SK-N-SH (cell line): ENCODE measurements at regions not wholly inside any gene's neighbourhood (a gene's known extent, or its start where the extent isn't known, plus 50 kb on each side); places are given as distances from the start of the nearest gene placed in this dataset.

Experiments used
- CTCF ChIA-PET: fragments of 300-600, 350-600 bp; formaldehyde crosslinking; extraction: SDS; loops from one replicate; lab custom pipeline; 2021; lab: Yijun Ruan, JAX
- POLR2A ChIA-PET: fragments of 350-600 bp; sonication (Branson Sonifier 250); formaldehyde crosslinking; extraction: SDS; loops from one replicate; lab custom pipeline; 2020; ENCODE audit warnings: antibody characterized with exemption, inconsistent platforms; lab: Yijun Ruan, JAX
- DNase-seq: peaks from one replicate; pipeline ENCODE4 v3.0.0; 2012
- H2AFZ ChIP-seq: fragments of 200-600 bp; sonication (generic); 2 replicates; pipeline ENCODE4 v1.8.1; 2016; ENCODE audit warnings: antibody characterized with exemption, mild to moderate bottlenecking, low read depth
- H3F3A ChIP-seq: fragments of 200-600 bp; sonication (generic); replicated peaks from 2 replicates; pipeline ENCODE3; 2016; ENCODE audit warnings: antibody characterized with exemption, mild to moderate bottlenecking; ENCODE audit not compliant: insufficient read depth
- H3K27ac ChIP-seq, 2 experiments: fragments of 200-500 bp in 1 of 2; fragments of 200-600 bp in 1 of 2; sonication (Bioruptor generic) in 1 of 2; sonication (generic), shearing (Covaris generic) in 1 of 2; 2 replicates each; pipeline versions ENCODE4 v1.5.1 to v1.6.1; 2014 to 2016; ENCODE audit warnings: low read depth in 2 of 2, inconsistent platforms in 1 of 2, low read length in 1 of 2, mild to moderate bottlenecking in 1 of 2, mixed read lengths in 1 of 2
- H3K27me3 ChIP-seq: fragments of 200-600 bp; sonication (generic), shearing (Covaris generic); 2 replicates; pipeline ENCODE4 v1.6.1; 2016; ENCODE audit warnings: mixed run types; ENCODE audit not compliant: insufficient read depth
- H3K36me3 ChIP-seq, 2 experiments: fragments of 200-500 bp in 1 of 2; fragments of 200-600 bp in 1 of 2; sonication (Bioruptor generic) in 1 of 2; sonication (generic) in 1 of 2; replicated peaks in 1 of 2; 2 replicates each; pipeline versions ENCODE3 to v1.5.1; 2014 to 2016; ENCODE audit warnings: low read length in 1 of 2, mild to moderate bottlenecking in 1 of 2; ENCODE audit not compliant: insufficient read depth in 2 of 2, control insufficient read depth in 1 of 2
- H3K4me1 ChIP-seq, 2 experiments: fragments of 200-500 bp in 1 of 2; fragments of 200-600 bp in 1 of 2; sonication (Bioruptor generic) in 1 of 2; sonication (generic), shearing (Covaris generic) in 1 of 2; 2 replicates each; pipeline versions ENCODE4 v1.5.1 to v1.6.1; 2014 to 2016; ENCODE audit warnings: low read depth in 1 of 2, low read length in 1 of 2, mixed run types in 1 of 2; ENCODE audit not compliant: insufficient read depth in 2 of 2, control insufficient read depth in 1 of 2
- H3K4me2 ChIP-seq: fragments of 200-600 bp; sonication (generic), shearing (Covaris generic); 2 replicates; pipeline ENCODE4 v1.6.1; 2017; ENCODE audit warnings: mixed run types
- H3K4me3 ChIP-seq, 2 experiments: fragments of 200-500 bp in 1 of 2; fragments of 200-600 bp in 1 of 2; sonication (Bioruptor generic) in 1 of 2; sonication (generic), shearing (Covaris generic) in 1 of 2; 2 replicates each; pipeline versions ENCODE4 v1.5.1 to v1.8.1; 2014 to 2016; ENCODE audit warnings: low read depth in 2 of 2, inconsistent platforms in 1 of 2, low read length in 1 of 2, mild to moderate bottlenecking in 1 of 2, mixed read lengths in 1 of 2, moderate library complexity in 1 of 2
- H3K79me2 ChIP-seq: fragments of 200-600 bp; sonication (generic); 2 replicates; pipeline ENCODE4 v1.8.1; 2017; ENCODE audit warnings: mild to moderate bottlenecking; ENCODE audit not compliant: insufficient read depth
- H3K9ac ChIP-seq: fragments of 200-600 bp; sonication (generic); 2 replicates; pipeline ENCODE4 v1.6.1; 2017; ENCODE audit warnings: mixed run types
- H3K9me2 ChIP-seq: fragments of 200-600 bp; sonication (generic); 2 replicates; pipeline ENCODE4 v1.6.1; 2017; ENCODE audit warnings: mixed run types
- H3K9me3 ChIP-seq: fragments of 200-600 bp; sonication (generic); 2 replicates; pipeline ENCODE4 v1.6.1; 2017; ENCODE audit warnings: mixed run types, mild to moderate bottlenecking, moderate library complexity
- H4K20me1 ChIP-seq: fragments of 200-600 bp; sonication (generic); 2 replicates; pipeline ENCODE4 v1.6.1; 2017; ENCODE audit warnings: mild to moderate bottlenecking, mixed run types; ENCODE audit not compliant: insufficient read depth
- CHD2 ChIP-seq: fragments of 150-350 bp; IDR thresholded peaks from 2 replicates; pipeline ENCODE4 v1.6.1; 2018; ENCODE audit warnings: low read length; ENCODE audit not compliant: partially characterized antibody
- ELF1 ChIP-seq: IDR thresholded peaks from 2 replicates; pipeline ENCODE4 v1.4.0; 2012
- FOXJ3 ChIP-seq: sonication (generic); formaldehyde crosslinking; IDR thresholded peaks from 2 replicates; pipeline ENCODE4 v1.5.1; 2020; ENCODE audit warnings: mild to moderate bottlenecking, missing genetic modification reagents
- FOXM1 ChIP-seq: IDR thresholded peaks from 2 replicates; pipeline ENCODE4 v1.4.0; 2012; ENCODE audit warnings: low read depth, mild to moderate bottlenecking
- GATA2 ChIP-seq: sonication (generic); formaldehyde crosslinking; IDR thresholded peaks from 2 replicates; pipeline ENCODE4 v1.5.0; 2020; ENCODE audit warnings: mild to moderate bottlenecking, missing genetic modification reagents
- IRF3 ChIP-seq: fragments of 150-350 bp; IDR thresholded peaks from 2 replicates; pipeline ENCODE4 v1.6.1; 2016; ENCODE audit warnings: mild to moderate bottlenecking, low read depth, low read length
- MAX ChIP-seq: IDR thresholded peaks from 2 replicates; pipeline ENCODE4 v1.4.0; 2012; ENCODE audit warnings: low read depth
- MXI1 ChIP-seq: IDR thresholded peaks from 2 replicates; pipeline ENCODE4 v1.6.1; 2012; ENCODE audit warnings: mild to moderate bottlenecking, low read depth, low read length, improper control_type of control experiment
- POLR2AphosphoS5 ChIP-seq: IDR thresholded peaks from 2 replicates; pipeline ENCODE4 v1.6.1; 2012; ENCODE audit warnings: low read depth, low read length
- RCOR1 ChIP-seq: fragments of 150-350 bp; IDR thresholded peaks from 2 replicates; pipeline ENCODE4 v1.6.1; 2017; ENCODE audit warnings: antibody characterized with exemption, low read length
- RXRA ChIP-seq: IDR thresholded peaks from 2 replicates; pipeline ENCODE4 v1.4.0; 2012; ENCODE audit warnings: low read depth, mild to moderate bottlenecking, borderline replicate concordance
- SIN3A ChIP-seq: IDR thresholded peaks from 2 replicates; pipeline ENCODE4 v1.6.1; 2012; ENCODE audit warnings: low read depth, mild to moderate bottlenecking, low read length, moderate library complexity, borderline replicate concordance
- SMC3 ChIP-seq: IDR thresholded peaks from 2 replicates; pipeline ENCODE4 v1.6.1; 2012; ENCODE audit warnings: low read depth, low read length, improper control_type of control experiment
- TCF12 ChIP-seq: IDR thresholded peaks from 2 replicates; pipeline ENCODE4 v1.4.0; 2012
- WGBS: methylation state at CpG from one replicate; pipeline ENCODE4 v1.1.6; 2017; ENCODE audit warnings: low lambda C conversion rate; 5-methylcytosine and 5-hydroxymethylcytosine counted together
- TF ChIP-seq, protein P1 (sequence below): IDR thresholded peaks from 2 replicates; pipeline ENCODE4 v1.6.1; 2012; ENCODE audit warnings: mild to moderate bottlenecking, low read depth, low read length, moderate library complexity
- TF ChIP-seq, protein P2 (sequence below): fragments of 200-600 bp; sonication (generic); IDR thresholded peaks from 2 replicates; pipeline ENCODE4 v1.6.1; 2017; ENCODE audit warnings: antibody characterized with exemption, mild to moderate bottlenecking, moderate library complexity
- TF ChIP-seq, protein P3 (sequence below): fragments of 150-350 bp; IDR thresholded peaks from 2 replicates; pipeline ENCODE4 v1.6.1; 2017; ENCODE audit warnings: antibody characterized with exemption, low read length, low read depth, borderline replicate concordance

DNA sequence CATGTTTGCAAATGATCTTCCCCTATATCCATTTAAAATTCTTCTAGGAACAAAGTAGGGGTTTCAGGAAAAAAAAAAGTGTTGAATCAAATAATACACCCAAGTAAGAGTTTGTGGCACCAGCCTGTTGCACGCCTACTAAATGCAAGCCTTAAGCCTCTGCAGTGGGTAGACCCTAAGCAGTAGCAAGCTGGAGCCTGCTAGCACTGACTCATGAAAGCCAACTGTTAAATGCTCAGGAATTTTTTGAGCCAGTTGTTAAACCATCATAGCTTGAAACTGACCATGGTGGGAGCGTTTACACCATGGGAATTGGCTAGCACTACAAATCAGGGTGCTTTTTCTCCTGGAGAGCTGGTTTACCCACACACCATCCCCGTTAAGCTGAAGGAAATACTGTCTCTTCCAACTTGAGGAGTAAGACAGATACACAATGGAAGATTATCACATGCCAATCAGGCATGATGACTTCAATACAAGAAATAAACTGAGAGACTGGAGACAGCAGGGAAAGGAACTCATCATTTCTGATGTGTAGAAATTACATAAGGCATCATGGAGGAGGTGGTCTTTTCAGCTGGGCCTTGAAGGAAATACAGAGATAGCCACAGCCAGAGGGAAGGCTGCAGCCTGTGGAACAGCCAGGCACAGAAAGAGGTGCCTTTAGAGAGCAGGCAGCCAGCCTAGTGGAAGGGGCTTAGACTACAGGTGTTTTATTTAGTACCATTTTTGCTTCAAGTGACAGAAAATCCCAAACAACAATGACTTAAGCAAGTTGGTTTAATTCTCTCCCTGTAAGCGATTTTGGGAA lies 110.8 kb downstream of the SNX5 start (continued):
- TF ChIP-seq, protein P1, sequence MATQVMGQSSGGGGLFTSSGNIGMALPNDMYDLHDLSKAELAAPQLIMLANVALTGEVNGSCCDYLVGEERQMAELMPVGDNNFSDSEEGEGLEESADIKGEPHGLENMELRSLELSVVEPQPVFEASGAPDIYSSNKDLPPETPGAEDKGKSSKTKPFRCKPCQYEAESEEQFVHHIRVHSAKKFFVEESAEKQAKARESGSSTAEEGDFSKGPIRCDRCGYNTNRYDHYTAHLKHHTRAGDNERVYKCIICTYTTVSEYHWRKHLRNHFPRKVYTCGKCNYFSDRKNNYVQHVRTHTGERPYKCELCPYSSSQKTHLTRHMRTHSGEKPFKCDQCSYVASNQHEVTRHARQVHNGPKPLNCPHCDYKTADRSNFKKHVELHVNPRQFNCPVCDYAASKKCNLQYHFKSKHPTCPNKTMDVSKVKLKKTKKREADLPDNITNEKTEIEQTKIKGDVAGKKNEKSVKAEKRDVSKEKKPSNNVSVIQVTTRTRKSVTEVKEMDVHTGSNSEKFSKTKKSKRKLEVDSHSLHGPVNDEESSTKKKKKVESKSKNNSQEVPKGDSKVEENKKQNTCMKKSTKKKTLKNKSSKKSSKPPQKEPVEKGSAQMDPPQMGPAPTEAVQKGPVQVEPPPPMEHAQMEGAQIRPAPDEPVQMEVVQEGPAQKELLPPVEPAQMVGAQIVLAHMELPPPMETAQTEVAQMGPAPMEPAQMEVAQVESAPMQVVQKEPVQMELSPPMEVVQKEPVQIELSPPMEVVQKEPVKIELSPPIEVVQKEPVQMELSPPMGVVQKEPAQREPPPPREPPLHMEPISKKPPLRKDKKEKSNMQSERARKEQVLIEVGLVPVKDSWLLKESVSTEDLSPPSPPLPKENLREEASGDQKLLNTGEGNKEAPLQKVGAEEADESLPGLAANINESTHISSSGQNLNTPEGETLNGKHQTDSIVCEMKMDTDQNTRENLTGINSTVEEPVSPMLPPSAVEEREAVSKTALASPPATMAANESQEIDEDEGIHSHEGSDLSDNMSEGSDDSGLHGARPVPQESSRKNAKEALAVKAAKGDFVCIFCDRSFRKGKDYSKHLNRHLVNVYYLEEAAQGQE: no peak
- TF ChIP-seq POLR2AphosphoS5 (no peak), GATA2 (no peak), CHD2 (no peak), RXRA (no peak), FOXM1 (no peak), SMC3 (no peak)
- TF ChIP-seq, all 33 proteins: peak for 0

GRCh38 chr20:17856837-17857605 lies 111.6 kb downstream of the SNX5 start:
- peaks cover 0 to 3% of the 10 kb centered on the region in 2 experiments; a peak in 1 of 4 replicates for H3K4me1 ChIP-seq
- peaks cover 19% of the 10 kb centered on the region; the same call in 1 of the 2 replicates for H3K27me3 ChIP-seq
- no peak overlapping the region for H2AFZ ChIP-seq
- no peaks in the 10 kb centered on the region for H4K20me1 ChIP-seq
- DNase-seq: no peak
- no peaks in the 10 kb centered on the region for H3K9me3 ChIP-seq
- H3K36me3 ChIP-seq: no peaks in the 10 kb centered on the region
- H3K79me2 ChIP-seq: no peaks in the 10 kb centered on the region
- no peak overlapping the region for H3K4me2 ChIP-seq
- H3K9me2 ChIP-seq: no peaks in the 10 kb centered on the region
- CTCF ChIA-PET: no interaction called here
- WGBS: 51% methylated on average over 5 of the region's 5 CpGs
- H3K4me3 ChIP-seq: no peak overlapping the region
- H3F3A ChIP-seq: no peaks in the 10 kb centered on the region
- TF ChIP-seq, protein P2, sequence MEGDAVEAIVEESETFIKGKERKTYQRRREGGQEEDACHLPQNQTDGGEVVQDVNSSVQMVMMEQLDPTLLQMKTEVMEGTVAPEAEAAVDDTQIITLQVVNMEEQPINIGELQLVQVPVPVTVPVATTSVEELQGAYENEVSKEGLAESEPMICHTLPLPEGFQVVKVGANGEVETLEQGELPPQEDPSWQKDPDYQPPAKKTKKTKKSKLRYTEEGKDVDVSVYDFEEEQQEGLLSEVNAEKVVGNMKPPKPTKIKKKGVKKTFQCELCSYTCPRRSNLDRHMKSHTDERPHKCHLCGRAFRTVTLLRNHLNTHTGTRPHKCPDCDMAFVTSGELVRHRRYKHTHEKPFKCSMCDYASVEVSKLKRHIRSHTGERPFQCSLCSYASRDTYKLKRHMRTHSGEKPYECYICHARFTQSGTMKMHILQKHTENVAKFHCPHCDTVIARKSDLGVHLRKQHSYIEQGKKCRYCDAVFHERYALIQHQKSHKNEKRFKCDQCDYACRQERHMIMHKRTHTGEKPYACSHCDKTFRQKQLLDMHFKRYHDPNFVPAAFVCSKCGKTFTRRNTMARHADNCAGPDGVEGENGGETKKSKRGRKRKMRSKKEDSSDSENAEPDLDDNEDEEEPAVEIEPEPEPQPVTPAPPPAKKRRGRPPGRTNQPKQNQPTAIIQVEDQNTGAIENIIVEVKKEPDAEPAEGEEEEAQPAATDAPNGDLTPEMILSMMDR: no peak
- no peak for TF ChIP-seq SMC3
- TF ChIP-seq IRF3: no peak
- TF ChIP-seq TCF12: no peak
- no peak for TF ChIP-seq FOXJ3
- TF ChIP-seq, protein P3, sequence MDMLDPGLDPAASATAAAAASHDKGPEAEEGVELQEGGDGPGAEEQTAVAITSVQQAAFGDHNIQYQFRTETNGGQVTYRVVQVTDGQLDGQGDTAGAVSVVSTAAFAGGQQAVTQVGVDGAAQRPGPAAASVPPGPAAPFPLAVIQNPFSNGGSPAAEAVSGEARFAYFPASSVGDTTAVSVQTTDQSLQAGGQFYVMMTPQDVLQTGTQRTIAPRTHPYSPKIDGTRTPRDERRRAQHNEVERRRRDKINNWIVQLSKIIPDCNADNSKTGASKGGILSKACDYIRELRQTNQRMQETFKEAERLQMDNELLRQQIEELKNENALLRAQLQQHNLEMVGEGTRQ: no peak
- TF ChIP-seq MAX: no peak
- TF ChIP-seq RCOR1: no peak
- no peak for TF ChIP-seq MXI1
- no peak for TF ChIP-seq SIN3A
- no peak for TF ChIP-seq ELF1
- POLR2A ChIA-PET: no interaction called here
- H3K9ac ChIP-seq: no peak overlapping the region
- no peak overlapping the region for H3K27ac ChIP-seq
